GM21423 (cell line): ENCODE measurements at regions not wholly inside any gene's neighbourhood (a gene's known extent, or its start where the extent isn't known, plus 50 kb on each side); places are given as distances from the start of the nearest gene placed in this dataset.

ENCODE experiments used
- ATAC-seq: cut with Tn5 transposase; IDR thresholded peaks from one replicate; pipeline ENCODE4 v1.9.1; 2021; ENCODE audit warnings: mild to moderate bottlenecking, moderate library complexity; ENCODE audit not compliant: unreplicated experiment

DNA sequence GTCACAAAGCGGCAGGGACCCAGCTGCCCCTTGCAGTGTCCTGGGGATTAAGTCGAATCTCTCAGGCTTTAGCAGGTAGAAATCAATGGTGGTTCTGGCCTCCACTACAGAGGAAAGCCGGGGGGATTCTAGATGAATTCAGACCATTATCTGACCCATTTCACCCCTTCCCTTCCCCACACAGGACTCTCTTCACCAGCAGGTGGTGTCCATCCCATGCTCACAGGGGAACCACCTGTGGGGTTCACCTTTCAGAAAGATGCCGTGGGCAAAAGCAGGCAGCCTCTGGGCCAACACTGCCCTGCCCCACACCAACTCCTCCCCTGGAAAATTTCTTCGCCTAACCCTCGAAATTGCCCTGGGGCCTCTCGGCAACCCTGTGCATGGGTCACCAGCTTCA lies 123.8 kb upstream of the GGTLC1 start:
- ATAC-seq, result no peak

DNA sequence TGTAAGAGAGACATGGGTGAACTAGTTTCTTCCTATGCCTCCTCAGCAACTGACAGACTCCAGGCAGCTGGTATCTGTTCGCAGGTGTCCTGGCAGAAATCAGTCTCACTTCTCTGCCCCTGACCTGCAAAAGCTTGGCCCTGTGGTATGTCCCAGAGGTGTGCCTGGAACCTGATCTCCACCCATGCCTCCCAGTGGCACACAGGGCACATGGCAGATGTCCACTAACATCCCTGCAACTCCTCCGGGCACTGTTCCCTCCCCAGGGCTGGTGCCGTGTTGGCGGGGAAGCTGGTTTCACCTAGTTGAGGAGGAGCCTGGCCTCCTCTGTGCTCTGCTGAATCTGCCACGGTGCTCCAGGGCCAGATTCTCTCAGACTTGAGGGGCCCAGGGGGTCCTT lies 123.3 kb upstream of the GGTLC1 start:
- ATAC-seq, result no peak

DNA sequence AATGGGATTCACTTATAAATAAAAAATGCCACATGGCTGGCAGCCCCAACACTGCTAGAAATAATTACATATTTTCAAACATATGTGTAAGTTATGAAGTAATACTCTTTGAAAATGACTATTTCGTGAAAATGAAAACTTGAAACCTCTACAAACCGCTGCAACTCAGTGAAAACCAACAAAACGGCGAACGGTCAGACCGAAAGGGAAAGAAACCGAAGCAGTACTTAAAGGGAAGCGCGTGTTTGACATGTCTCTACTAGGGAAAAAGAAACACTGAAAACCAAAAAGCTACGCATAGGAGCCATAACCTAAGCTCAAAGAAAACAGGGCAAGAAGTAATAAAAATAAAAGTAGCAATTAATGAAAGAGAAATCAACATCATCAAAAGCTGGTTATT lies 121.0 kb upstream of the GGTLC1 start:
- no peak for ATAC-seq

DNA sequence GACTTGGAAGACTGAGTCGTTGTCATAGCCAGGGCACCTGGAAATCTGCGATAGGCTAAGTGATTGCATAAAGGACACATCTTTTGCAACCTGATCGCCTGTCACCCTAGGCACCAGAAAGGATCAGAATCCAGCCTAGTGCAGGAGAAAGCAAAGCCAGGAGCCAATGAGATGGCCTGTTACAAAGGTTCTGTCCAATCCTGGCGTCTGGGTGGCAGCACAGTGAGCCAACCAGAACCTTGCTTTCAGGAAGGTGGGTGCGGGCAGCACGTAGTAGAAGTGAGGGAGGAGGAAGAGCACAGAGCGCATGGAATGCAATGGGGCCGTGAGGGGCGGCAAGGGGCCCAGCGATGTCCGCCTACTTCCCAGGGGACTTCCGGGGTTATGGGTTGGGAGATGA lies 120.4 kb upstream of the GGTLC1 start:
- no peak for ATAC-seq

DNA sequence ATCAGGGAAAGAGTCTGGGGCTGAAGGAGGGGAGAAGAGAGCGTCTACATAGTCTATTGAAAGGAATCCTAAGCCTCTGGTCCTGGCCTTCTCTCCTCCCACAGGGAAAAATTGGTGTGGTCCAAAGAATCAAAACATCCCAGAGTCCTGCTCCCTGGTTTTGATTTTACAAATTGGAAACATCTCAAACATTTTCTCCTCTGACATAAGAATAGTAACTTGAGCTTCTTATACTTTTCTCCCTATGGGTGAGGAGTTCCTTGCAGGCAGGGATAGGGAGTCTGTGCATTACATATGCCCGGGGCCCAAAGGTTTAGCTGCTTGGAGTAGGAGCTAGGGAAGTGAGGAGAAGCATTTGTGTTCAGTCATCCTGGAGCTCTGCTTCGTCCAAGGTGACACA lies 120.0 kb upstream of the GGTLC1 start:
- no peak for ATAC-seq

DNA sequence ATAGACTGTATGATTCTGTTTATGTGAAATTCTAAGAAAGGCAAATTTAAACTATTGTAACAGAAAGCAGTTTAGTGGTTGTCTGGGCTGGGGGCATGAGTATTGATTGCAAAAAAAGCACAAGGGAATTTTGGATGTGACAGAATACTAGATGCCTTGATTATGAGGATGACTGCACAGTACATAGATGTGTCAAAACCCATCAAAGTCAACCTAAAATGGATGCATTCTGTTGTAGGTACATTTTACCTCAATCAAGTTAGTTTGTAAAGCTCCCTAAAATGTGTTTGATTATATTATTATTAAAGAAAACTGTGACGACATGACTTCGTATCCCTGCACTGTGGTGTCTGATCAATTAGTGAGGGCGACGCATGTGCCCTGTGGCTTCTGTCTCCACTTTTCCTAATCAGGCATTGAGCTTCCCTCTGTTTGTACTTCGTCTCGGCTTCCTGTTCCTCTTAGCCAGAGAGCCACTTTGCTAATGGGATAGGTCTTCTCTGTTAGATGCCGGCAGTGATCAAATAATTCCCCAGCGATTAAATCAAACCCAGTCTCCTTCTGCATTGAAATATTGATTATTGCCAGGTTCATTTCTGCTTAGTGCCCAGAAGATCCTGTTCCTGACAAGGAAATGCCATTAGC lies 118.3 kb upstream of the GGTLC1 start:
- no peak for ATAC-seq

DNA sequence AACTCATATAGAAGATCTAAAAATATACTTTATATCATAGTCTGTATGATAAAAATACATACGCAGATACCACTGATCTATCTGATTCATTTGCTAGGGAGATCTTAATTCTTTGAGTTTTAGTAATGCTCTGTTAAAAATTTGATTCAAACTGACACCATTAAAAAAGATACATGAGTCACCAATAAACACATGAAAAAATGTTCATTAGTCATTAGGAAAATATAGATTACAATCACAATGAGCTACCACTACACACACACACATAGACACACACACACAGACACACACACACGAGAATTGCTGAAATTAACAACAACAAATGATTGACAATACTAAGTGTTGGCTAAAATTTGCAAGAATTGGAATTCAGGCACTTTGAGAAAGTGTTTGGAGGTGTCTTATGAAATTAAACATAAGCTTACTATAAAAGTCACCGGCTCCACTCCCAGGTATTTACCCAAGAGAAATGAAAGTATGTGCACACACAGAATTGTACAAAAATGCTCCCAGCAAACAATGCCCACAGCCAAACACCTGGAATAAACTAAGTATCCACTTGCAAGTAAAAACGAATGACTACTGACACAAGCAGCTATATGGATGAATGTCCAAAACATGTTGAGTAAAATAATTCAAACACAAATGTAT lies 117.7 kb upstream of the GGTLC1 start:
- no peak for ATAC-seq

DNA sequence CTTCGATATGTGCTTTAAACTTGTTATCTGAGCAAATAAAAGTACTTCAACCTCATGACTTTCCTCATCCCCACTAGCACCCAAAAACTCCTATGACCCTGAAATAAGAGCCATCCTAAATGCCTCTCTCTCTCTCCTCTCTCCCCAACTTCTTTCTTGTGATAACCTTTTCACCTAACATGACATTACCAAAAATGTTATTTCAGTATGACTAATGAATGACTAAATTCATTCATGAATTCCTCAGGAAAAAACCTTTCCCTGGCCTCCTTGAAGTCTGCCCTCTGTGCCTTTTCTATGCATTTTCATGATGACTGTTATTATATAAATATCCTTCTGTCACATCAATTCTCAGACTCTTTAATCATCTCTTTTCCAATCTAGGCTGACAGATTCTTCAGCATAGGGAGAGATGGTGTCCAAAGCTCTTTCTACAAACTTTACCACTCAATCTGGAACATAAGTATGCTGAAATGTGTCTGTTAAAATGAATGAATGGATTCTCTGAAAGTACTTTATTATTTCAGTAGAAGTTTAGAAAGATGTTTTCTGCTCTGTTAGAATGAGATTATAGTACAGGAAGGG lies 114.3 kb upstream of the GGTLC1 start:
- ATAC-seq, result no peak

DNA sequence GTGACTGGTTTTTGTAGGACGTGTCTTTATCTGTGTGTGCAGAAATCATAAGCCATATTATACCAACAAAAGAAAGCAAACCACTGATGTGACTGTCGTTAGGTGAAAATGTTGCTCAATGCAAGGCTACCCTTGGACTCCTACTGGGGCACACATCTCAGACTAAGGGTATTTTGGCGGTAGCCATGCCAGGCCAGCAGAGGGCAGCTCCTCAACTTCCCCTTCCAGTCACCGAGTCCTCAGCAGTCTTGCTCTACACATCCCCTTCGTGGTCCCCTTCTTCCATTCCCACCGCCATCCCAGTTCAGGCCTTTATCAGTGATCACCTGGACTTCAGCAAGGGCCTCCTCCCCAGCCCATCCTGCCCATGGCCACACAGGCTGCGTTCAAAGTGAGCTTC lies 113.7 kb upstream of the GGTLC1 start:
- ATAC-seq, result no peak

DNA sequence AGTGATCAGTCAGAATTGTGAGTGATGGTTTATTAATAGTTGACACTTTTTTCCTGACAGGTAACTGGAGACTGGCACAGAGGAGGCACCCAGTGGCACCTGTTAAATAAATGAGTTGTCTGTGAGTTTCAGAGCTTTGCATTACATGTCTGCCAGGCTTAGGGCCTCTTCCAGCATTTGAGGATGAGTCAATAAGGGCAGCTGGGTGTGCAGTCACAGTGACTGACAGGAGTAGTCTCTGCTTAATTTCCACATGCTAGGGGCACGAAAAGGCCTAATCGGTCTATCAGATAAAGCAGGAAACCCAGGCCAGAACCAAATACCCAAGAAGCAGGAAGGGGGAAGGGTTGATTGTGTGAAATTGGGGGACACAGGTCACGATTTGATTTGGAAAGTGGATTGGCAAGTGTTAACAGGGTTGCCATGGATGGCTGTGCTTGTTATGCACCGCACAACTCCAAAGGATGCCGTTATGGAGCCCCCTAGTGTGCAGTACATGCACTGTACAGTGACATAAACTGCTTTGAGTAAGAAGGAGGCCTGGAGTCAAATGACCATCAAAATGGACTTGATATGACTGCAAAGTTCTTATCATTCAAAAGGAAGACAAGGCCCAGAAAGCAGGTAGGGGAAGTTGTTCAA lies 111.9 kb upstream of the GGTLC1 start:
- no peak for ATAC-seq

DNA sequence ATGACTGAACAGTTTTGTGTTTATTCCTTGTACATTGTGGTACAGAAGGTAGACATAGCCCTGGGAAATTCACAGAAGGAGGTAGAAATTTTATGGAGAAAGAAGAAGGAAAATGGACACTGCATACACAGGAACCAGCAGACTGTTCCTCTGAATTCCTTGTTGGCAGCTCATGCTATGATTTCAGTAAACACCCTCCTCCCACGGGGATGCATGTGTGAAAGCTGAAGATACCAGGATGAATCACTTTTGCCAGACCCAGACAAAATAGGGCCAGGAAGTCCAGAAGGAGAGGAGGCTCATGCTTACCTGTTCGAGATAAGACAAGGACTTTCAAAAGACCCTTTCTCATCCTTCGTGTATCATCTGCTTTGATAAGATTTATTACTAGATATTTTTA lies 110.3 kb upstream of the GGTLC1 start:
- ATAC-seq, result no peak

DNA sequence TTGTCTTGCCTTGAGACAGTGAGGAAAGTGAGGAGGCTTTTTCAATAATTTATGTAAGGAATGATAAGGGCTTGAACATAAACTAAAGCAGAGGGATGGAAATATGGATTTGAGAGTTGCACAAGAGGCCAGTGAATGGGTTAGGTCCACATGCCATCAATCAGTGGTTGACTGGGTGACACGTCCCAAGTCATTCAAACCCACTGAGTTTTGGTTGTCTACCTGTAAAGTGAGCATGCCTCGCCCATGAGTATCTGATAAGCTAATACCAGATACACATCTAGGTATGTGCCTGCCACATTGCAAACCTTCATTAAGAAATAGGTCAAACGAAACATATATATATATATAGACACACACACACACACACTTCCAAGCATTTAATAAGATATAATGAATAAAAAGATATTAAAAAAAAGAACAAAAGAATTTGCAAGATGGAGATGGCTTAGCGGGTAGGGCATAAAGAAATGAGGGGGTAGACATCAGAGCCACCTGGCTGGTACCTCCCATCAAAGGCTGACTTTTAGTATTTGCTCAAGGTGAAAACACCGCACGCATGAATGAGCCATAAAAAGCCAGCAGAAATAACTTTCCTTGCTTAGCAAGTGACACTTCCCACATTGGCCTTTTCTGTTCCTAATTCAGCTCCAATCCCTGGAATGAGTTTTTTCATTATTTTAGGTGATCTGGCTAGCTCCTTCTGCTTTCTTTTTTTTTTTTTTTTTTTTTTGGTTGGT lies 109.1 kb upstream of the GGTLC1 start:
- no peak for ATAC-seq

DNA sequence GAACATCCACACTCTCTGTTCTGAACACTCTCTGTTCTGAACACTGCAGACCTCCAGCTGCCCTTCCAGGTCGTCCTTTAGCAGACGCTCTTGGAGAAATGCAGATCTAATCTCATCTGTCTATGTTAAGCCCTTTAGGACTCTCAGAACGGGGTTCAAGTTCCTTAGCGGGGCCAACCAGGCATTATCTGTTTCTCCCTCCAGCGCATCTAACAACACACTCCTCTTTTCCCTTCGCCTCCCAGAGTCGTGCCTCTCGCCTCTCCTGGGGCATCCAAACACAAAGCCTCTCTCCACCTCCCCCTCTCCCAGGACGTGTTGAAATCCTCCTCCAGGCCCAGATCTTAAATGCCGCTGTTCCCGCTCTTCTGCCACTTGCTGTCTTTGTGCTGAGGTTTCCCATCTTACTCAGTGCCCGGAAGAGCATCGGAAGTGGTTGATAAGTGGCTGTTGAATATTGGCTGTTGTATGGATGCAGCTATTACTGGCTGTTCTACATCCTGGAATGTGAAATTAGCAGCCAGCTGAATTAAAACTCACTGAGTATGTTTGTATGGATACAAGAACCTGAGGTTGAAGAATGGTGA lies 108.4 kb upstream of the GGTLC1 start:
- no peak for ATAC-seq

DNA sequence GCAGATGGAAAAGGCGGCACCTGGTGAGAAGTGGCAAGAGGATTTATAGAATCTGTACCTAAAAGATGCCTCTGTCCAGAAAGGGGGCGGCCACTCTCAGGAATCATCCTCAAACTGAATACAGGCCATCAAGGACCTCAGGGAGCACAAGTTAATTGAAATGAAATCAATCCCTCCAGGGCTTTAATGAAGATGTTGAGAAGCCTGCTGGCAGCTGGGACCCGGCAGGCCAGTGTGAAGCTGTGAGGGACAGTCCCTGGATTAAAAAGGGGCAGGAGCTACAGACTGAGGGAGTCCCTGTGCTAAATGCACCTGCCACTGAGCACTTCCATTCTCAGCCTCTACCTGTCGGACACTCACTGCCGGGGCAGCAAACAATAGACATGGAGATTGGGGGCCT lies 107.7 kb upstream of the GGTLC1 start:
- ATAC-seq, result no peak

DNA sequence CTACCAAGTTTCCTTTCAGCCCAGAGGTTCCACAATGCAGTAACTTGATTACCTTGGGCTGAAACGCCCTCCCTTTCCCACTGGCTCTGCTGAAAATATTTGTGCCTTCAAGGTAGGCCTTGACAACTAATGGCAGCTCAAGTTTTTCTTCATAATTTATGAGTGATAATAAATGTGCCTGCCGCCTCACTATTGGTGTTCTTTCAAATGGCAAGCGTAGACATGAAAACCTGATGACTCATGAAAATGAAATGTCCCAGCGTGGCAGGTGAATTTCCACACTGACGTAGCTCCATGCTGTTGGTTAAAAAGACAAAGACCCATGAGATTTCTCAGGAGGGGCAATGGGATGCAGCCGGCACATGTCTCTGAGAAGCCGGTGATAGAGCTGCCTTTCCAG lies 107.2 kb upstream of the GGTLC1 start:
- no peak for ATAC-seq

DNA sequence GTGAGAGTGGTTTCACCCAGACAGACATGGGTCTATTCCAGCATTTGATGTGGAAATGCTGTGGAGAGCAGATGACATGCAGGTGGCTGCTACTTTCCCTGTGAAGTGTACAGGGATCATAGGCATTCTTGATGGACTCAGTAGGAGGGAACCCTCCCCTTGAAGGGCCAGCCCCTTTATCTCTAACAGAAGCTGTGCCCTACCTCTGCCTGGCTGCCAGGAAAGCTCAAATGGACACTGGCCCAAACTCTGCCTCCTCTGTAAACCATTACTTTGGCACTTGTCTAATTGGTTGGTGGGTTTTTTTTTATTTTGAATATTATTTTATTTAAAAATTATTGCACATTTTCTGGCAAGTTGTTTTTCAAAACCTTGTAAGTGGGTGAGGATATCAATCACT lies 106.7 kb upstream of the GGTLC1 start:
- no peak for ATAC-seq

DNA sequence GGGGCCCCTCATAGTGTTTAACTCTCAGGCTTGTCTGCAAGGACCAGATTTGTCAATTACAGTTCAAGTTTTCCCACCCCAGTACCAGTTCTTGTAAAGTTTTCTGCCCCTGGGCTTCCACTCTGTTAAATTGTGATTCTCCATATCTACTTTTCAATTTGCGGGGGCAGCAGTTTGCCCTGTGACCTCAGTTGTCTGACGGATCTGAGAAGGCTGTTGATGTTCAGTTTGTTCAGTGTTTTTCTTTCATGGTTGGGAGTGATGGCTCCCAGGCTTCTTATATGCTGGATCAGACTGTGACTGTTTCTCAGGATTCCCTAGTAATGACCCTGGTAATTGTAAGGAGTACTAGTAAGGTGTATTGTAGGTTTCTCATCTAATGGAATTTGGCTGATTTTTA lies 101.0 kb upstream of the GGTLC1 start:
- no peak for ATAC-seq

DNA sequence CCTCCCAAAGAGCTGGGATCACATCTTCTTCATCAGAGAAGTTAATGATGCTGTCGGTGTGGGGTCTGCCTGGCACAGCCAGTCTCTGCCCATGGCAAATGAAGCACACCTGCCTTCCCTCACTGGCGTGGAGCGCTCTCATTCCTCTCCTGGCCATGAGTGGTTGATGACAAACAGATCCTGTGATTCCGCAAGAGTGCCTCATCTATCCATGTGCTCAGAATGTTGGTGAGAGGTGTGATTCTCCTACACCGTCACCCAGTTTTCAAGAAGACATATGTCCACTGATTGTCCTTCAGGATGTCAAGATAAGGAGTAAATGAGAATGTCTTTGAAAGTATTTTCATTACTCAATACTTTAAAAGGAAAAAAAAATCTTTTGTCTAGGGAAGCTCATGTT lies 97.5 kb upstream of the GGTLC1 start:
- ATAC-seq, result no peak

DNA sequence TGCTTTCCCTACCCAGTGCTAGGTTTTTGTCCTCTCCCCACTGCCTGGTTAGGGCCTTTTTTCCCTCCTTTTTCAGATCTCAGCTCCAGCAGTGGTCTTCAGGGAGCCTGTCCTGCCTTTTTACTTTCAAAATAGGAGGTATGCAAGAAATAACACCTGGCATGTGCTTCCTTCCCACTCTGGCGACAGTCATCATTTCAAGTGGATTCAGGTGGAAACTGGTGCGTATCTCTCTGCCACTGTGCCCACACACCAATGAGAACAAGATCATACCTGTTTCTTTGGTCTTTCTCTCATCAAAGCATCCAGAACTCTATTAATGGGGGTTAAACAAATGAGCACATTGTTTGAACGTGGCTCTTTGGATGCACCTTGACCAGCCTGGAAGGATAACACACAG lies 95.7 kb upstream of the GGTLC1 start:
- ATAC-seq, result no peak

DNA sequence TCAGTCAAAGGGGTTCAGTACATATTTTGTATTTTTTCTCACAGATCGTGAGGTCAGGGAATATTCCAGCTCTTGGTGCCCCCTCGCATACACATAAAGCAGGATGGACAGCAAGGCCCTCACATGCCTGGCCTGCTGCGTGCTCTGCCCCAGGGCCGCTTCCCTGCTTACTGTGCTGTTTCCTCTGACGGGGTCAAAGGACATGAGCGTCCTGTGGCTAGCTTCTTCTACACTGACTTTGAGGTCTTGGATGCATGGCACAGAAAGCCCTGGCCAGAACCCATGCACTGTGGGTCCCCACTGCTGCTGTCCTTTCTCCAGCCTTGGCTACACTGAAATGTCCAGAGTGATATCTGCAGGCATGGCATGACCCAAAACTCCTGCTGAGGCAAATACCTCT lies 92.5 kb upstream of the GGTLC1 start:
- ATAC-seq, result no peak
